ENCODE measurements at regions not wholly inside any gene's neighbourhood (a gene's known extent, or its start where the extent isn't known, plus 50 kb on each side); places are given as distances from the start of the nearest gene placed in this dataset.

- ATAC-seq (ENCODE audit: low FRiP score) (no peak), DNase-seq (ENCODE audit: low spot score) (no peak)
- no peak for TF ChIP-seq CTCF (IDR thresholded peaks at IDR 0.05)
These were observed 505.9 kb upstream of the MANEA start for GRCh38 chr6:95071464-95071863.

GRCh38 chr6:95078457-95078856 lies 498.9 kb upstream of the MANEA start:
- TF ChIP-seq CTCF (IDR thresholded peaks at IDR 0.05): no peak
- no peak for ATAC-seq (ENCODE audit: low FRiP score)
- no peak for DNase-seq (ENCODE audit: low spot score)

DNA sequence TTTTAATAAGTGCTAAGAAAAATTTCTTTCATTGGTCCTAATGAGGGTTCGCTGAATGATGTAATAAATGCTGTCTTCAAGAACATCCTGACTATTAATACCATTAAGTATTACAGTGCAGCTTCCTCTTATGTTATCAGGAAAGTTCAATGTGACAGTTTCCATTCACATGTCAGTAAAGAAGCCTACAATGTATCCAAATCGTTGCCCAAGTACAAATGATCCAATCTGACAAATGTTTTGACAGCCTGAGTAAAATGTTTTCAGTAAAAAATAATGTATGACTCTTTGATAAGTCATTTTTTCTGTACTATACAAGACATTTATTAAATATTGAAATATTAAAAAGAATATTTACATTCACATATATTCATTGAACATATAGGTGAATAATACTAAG lies 496.1 kb upstream of the MANEA start:
- TF ChIP-seq CTCF (IDR thresholded peaks at IDR 0.05): no peak
- ATAC-seq (ENCODE audit: low FRiP score) (no peak), DNase-seq (ENCODE audit: low spot score) (no peak)

DNA sequence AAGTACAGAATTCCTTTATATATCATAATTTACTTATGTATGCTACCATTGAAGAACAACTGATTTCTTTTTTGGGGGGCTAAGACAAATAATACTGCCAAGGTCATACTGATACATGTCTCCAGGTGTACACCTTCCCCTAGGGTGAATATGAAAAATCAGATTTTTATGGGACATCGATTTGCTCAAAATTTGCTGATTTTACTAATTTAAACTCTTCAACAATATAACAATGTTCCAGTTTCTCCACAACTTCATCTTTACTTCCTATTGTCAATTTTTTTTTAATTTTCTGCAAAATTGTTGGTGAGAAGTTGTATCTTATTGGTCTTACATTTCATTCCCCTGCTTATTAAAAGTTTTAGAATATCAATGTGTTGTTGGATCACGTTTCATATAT lies 495.4 kb upstream of the MANEA start:
- DNase-seq (ENCODE audit: low spot score): no peak
- ATAC-seq (ENCODE audit: low FRiP score): no peak

DNA sequence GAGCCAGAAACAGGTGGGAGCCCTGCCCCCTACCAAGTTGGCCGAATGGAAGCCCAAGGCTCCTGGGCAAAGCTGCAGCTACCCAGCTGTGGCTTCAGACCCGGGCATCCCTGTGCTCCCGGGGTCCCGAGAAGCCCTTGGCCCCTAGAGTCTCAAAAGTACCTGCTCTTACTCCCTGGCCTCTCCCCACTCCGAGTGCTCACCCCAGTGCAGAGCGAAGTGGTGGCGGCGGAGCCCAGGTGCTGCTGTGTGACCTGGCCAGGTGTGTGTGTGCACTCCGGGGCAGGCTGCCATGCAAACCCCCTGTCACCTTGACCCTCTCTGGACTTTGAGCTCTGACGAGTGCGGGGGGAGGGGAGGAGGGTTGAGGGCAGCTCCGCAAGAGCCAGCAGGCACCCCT lies 493.8 kb upstream of the MANEA start:
- no peak for ATAC-seq (ENCODE audit: low FRiP score)
- TF ChIP-seq CTCF (IDR thresholded peaks at IDR 0.05): no peak
- DNase-seq (ENCODE audit: low spot score): no peak

More for the DNA sequence above, 495.4 kb upstream of the MANEA start:
- TF ChIP-seq CTCF (IDR thresholded peaks at IDR 0.05): no peak

DNA sequence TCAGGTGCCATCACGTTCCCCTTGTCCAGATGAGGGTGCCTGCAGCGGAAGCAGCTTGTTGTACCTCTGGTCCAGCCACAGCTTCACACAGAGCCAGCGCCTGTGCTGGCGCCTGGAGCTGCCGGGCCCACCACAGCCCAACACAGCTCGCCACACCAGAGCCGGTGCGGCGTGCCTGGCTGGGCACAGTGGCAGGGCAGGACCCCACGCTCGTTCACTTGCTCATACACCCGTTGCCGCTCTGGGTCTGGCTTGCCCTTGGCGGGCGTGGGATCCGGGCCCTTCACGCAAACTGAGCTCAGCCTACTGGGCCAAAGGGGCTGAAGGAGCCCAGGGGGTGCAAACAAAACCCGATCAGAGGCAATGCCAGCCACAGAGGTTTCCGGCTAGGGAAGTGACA lies 492.5 kb upstream of the MANEA start:
- ATAC-seq (ENCODE audit: low FRiP score) (no peak), DNase-seq (ENCODE audit: low spot score) (no peak)
- no peak for TF ChIP-seq CTCF (IDR thresholded peaks at IDR 0.05)

DNA sequence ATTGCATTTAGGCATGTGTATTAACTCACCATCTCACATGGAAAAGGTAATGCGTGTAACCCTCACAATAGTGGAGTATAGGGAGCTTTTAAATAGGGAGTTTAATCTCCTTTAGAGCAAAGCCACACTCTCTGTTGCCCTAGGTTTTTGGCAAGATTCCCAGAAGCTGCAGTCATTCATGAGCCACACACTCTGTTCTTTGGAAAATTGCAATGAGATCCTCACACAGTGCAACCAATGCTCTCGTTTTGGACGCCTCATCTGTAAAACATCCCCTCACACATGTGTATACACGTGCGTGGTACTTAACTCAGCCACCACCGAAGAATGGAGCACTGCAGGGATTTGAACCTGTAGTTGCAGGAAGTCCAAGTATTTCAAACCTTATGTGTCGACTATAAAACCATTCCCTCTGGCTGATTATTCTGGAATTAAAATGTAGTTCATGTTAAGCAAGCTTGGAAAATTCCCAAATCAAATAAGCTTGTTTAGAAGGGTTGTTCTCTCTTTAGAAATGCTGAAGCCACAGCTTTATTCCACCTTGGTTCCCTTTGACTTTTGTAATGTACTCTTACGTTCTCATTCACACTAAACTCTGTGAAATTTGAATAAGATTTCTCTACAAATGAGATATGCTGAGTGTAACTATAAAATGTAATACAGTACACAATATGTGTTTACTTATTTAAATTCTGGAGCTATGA lies 489.8 kb upstream of the MANEA start:
- TF ChIP-seq CTCF (IDR thresholded peaks at IDR 0.05): no peak
- DNase-seq (ENCODE audit: low spot score): no peak
- ATAC-seq (ENCODE audit: low FRiP score): no peak

Data from omental fat pad (tissue), 3 donors.